ENCODE measurements at regions not wholly inside any gene's neighbourhood (a gene's known extent, or its start where the extent isn't known, plus 50 kb on each side); places are given as distances from the start of the nearest gene placed in this dataset.

DNA sequence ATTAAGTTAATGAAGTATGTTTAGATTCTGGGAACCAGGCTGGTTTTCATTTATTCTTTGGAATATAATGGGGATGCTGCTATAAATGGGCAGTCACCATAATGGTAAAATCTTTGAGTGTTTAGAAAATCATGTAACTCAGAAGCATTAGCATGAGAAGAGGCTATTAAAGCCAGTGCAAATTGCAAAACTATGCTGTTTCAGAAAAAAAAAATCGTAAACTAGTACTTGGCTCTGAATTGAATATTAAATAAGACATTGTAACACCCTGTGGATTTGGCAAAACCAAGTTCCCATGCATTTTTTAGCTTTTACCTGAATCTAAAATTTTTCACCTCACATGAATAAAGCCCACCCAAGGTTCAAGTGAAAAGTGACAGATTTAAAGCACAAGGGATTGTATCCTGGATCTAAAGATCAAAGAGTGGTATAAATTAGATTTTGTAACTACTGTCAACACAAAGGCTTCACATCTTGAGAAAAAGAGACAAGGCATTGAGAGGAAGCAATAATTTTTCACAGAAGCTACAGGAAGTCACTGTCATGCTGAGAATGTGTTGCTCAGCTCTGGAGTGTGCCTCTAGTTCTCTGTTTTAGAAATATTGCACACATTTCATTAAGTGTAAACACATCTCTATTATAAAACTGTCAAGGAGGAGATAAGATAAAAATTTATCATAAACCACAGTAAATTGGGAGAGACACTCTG lies 142.2 kb downstream of the ABCA8 start:
- H3K36me3 ChIP-seq (ENCODE audit: insufficient read depth in 1 of 2, low read depth in 1 of 2): no peaks in the 10 kb centered on the region
- 9 to 37% (median 21%) methylated on average over 1 of the region's 1 CpG for WGBS, 3 donors
- no peak for DNase-seq
- H3K4me3 ChIP-seq: no peak overlapping the region
- no peak overlapping the region for H3K27ac ChIP-seq
- intact Hi-C loops (cut with DNase I): no loop called here
- no peaks in the 10 kb centered on the region for H3K9me3 ChIP-seq
- H3K4me1 ChIP-seq: no peaks in the 10 kb centered on the region
- no peak for ATAC-seq
- peaks cover 0 to 1% (median 0%) of the 10 kb centered on the region in 3 donors for H3K27me3 ChIP-seq (ENCODE audit: insufficient read depth in 3 of 3, low read length in 2 of 3)
- TF ChIP-seq, protein P1, sequence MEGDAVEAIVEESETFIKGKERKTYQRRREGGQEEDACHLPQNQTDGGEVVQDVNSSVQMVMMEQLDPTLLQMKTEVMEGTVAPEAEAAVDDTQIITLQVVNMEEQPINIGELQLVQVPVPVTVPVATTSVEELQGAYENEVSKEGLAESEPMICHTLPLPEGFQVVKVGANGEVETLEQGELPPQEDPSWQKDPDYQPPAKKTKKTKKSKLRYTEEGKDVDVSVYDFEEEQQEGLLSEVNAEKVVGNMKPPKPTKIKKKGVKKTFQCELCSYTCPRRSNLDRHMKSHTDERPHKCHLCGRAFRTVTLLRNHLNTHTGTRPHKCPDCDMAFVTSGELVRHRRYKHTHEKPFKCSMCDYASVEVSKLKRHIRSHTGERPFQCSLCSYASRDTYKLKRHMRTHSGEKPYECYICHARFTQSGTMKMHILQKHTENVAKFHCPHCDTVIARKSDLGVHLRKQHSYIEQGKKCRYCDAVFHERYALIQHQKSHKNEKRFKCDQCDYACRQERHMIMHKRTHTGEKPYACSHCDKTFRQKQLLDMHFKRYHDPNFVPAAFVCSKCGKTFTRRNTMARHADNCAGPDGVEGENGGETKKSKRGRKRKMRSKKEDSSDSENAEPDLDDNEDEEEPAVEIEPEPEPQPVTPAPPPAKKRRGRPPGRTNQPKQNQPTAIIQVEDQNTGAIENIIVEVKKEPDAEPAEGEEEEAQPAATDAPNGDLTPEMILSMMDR (IDR thresholded peaks at IDR 0.05): no peak

DNA sequence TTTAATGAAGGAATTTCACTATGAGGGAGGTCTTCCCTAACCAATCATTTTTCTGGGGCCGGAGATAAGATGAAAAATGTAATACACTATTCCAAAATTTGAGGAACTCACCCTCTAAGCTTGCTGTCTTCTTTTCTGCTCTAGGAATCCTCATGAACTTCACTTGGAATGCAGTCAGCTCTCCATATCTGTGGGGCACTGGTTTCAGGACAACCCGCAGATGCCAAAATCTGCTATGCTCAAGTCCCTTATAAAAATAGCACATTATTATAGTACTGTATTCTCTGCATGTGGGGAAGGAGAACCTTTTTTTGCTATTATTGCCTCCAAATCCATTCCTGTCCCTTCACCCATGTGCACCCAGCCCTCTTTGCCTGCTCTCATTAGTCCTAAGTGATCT lies 146.0 kb downstream of the ABCA8 start:
- H3K27me3 ChIP-seq (ENCODE audit: insufficient read depth in 3 of 3, low read length in 2 of 3): no peaks in the 10 kb centered on the region
- ATAC-seq (no peak), DNase-seq (no peak)
- H3K4me3 ChIP-seq: no peak overlapping the region
- H3K4me1 ChIP-seq: no peaks in the 10 kb centered on the region
- intact Hi-C loops (cut with DNase I): no loop called here
- H3K9me3 ChIP-seq: no peaks in the 10 kb centered on the region
- TF ChIP-seq, protein P1 (IDR thresholded peaks at IDR 0.05): no peak
- no peak overlapping the region for H3K27ac ChIP-seq
- 69 to 75% (median 71%) methylated on average over 2 of the region's 2 CpGs for WGBS, 3 donors
- H3K36me3 ChIP-seq (ENCODE audit: insufficient read depth in 1 of 2, low read depth in 1 of 2): no peaks in the 10 kb centered on the region

DNA sequence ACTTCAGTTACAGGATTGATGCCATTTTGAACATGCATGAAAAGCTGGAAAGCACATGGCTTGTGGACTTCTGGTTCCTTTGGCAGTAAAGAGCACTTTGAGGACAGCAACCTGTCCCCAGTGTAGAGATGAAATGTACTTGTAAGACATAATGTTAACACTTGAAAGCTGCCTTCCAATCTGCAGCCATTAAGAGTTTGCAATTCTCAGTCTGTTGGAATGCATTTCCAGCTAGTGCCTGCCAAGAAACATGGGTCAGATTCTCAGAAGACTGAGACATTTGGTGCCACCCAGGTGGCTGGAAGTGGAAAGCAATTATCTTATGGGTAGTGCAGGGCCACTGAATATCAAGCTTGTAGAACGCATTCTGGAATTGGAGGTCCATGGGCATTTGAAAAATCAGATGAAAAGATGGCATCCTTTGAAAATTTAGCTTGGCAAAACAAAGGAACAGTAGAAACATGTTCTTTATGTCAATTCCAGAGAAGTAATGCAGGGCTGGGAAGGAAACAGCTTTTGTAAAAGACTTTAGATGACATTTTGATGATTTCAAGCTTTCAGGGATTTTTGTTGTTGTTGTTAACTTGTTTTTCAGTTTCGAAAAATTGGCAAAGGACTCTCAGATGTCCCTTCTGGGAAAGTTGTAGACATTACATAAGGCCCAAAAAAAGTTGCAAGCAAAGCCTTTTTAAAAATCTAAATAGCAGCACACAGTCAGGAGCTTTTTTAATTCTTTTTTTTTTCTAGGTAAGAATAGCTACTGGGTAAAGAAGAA lies 147.0 kb downstream of the ABCA8 start:
- 33 to 55% (median 39%) methylated on average over 2 of the region's 2 CpGs for WGBS, 3 donors
- no peak overlapping the region for H3K27ac ChIP-seq
- intact Hi-C loops (cut with DNase I): no loop called here

DNA sequence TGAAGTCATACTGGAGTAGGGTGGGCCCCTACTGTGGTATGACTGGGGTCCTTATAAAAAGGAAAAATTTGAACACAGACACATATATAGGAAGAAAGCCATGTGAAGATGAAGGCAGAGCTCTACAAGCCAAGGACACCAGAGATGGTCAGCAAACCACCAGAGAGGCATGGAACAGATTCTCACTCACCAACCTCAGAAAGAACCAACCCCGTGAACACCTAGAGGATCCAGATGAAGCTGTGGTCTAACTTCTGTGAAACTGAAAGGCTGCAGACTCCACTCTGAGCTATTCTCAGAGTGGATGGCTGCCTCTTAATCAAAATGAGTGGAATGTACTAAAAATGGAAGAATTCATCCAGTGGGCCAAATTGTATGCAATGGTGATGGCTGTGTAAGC lies 149.6 kb downstream of the ABCA8 start:
- DNase-seq (no peak), ATAC-seq (no peak)
- intact Hi-C loops (cut with DNase I): no loop called here
- H3K27ac ChIP-seq: no peak overlapping the region
- H3K4me1 ChIP-seq: no peaks in the 10 kb centered on the region
- H3K4me3 ChIP-seq: no peak overlapping the region
- TF ChIP-seq, protein P1 (IDR thresholded peaks at IDR 0.05): no peak
- no peaks in the 10 kb centered on the region for H3K9me3 ChIP-seq
- H3K27me3 ChIP-seq (ENCODE audit: insufficient read depth in 3 of 3, low read length in 2 of 3): no peaks in the 10 kb centered on the region
- no peaks in the 10 kb centered on the region for H3K36me3 ChIP-seq (ENCODE audit: insufficient read depth in 1 of 2, low read depth in 1 of 2)
- WGBS, 3 donors: 95 to 100% (median 98%) methylated on average over 1 of the region's 1 CpG

More for the DNA sequence above, 147.0 kb downstream of the ABCA8 start:
- no peak overlapping the region for H3K4me3 ChIP-seq
- H3K9me3 ChIP-seq: no peaks in the 10 kb centered on the region
- no peaks in the 10 kb centered on the region for H3K36me3 ChIP-seq (ENCODE audit: insufficient read depth in 1 of 2, low read depth in 1 of 2)
- TF ChIP-seq, protein P1 (IDR thresholded peaks at IDR 0.05): no peak
- no peaks in the 10 kb centered on the region for H3K4me1 ChIP-seq
- DNase-seq (no peak), ATAC-seq (no peak)
- H3K27me3 ChIP-seq (ENCODE audit: insufficient read depth in 3 of 3, low read length in 2 of 3): no peaks in the 10 kb centered on the region
